Neural progenitor cell (in vitro differentiated cells): ENCODE measurements at regions not wholly inside any gene's neighbourhood (a gene's known extent, or its start where the extent isn't known, plus 50 kb on each side); places are given as distances from the start of the nearest gene placed in this dataset.

ENCODE experiments used
- CTCF ChIP-seq: fragments of 200-600 bp; sonication (generic); IDR thresholded peaks from 2 replicates; pipeline ENCODE4 v1.5.1; 2017; ENCODE audit warnings: antibody characterized with exemption, mild to moderate bottlenecking
- EZH2 ChIP-seq: fragments of 200-600 bp; sonication (generic); IDR thresholded peaks from 2 replicates; pipeline ENCODE4 v1.6.1; 2017; ENCODE audit warnings: antibody characterized with exemption, mild to moderate bottlenecking, moderate library complexity

GRCh38 chr9:129247285-129248153, 69.5 kb upstream of the IER5L start:
- TF ChIP-seq CTCF (no peak), EZH2 (no peak)
